ENCODE measurements at regions not wholly inside any gene's neighbourhood (a gene's known extent, or its start where the extent isn't known, plus 50 kb on each side); places are given as distances from the start of the nearest gene placed in this dataset.
"Not testable (repeated sequence)": the region's sequence is repeated elsewhere in the genome, so short reads cannot be mapped to it uniquely, and the experiment has no call there.

GRCh38 chr21:17197996-17198395 lies 314.8 kb upstream of the CXADR start:
- H3K27ac ChIP-seq (ENCODE audit: insufficient read depth in 1 of 2, low read depth in 1 of 2, low read length in 2 of 2, poor library complexity in 1 of 2, severe bottlenecking in 2 of 2): no peak overlapping the region
- no CpG with 5 or more reads among the region's 1 CpG for WGBS (ENCODE audit: insufficient coverage)
- CTCF ChIA-PET: no interaction called here
- H3K27me3 ChIP-seq (replicated peaks in 2 of 5; ENCODE audit: control insufficient read depth in 4 of 5, insufficient read depth in 5 of 5, low read length in 4 of 5): no peaks in the 10 kb centered on the region
- H3K4me1 ChIP-seq (ENCODE audit: control extremely low read depth in 1 of 4, control insufficient read depth in 4 of 4, insufficient read depth in 4 of 4, low read length in 3 of 4): no peaks in the 10 kb centered on the region
- H3K9me3 ChIP-seq (ENCODE audit: control extremely low read depth in 1 of 5, control insufficient read depth in 4 of 5, insufficient read depth in 2 of 5, low read depth in 1 of 5, low read length in 4 of 5): peaks cover 0 to 3% (median 1%) of the 10 kb centered on the region in 5 experiments
- no peak for DNase-seq
- POLR2A ChIA-PET: no interaction called here
- no peak overlapping the region for H3K4me3 ChIP-seq (ENCODE audit: control insufficient read depth in 1 of 7, extremely low read depth in 1 of 7, insufficient read depth in 4 of 7, low read depth in 2 of 7, low read length in 6 of 7)
- H3K36me3 ChIP-seq (ENCODE audit: control insufficient read depth in 4 of 4, insufficient read depth in 4 of 4, low read length in 3 of 4): no peaks in the 10 kb centered on the region

- Histone ChIP-seq H3K36me3 (ENCODE audit: control insufficient read depth in 4 of 4, insufficient read depth in 4 of 4, low read length in 3 of 4) (no peaks in the 10 kb centered on the region), H3K4me3 (ENCODE audit: control insufficient read depth in 1 of 7, extremely low read depth in 1 of 7, insufficient read depth in 4 of 7, low read depth in 2 of 7, low read length in 6 of 7) (no peak overlapping the region), H3K27me3 (replicated peaks in 2 of 5; ENCODE audit: control insufficient read depth in 4 of 5, insufficient read depth in 5 of 5, low read length in 4 of 5) (no peaks in the 10 kb centered on the region), H3K9me3 (ENCODE audit: control extremely low read depth in 1 of 5, control insufficient read depth in 4 of 5, insufficient read depth in 2 of 5, low read depth in 1 of 5, low read length in 4 of 5) (peaks cover 0 to 3% (median 0%) of the 10 kb centered on the region in 5 experiments), H3K27ac (ENCODE audit: insufficient read depth in 1 of 2, low read depth in 1 of 2, low read length in 2 of 2, poor library complexity in 1 of 2, severe bottlenecking in 2 of 2) (no peak overlapping the region), H3K4me1 (ENCODE audit: control extremely low read depth in 1 of 4, control insufficient read depth in 4 of 4, insufficient read depth in 4 of 4, low read length in 3 of 4) (no peaks in the 10 kb centered on the region)
- CTCF ChIA-PET: no interaction called here
- no CpG with 5 or more reads among the region's 2 CpGs for WGBS (ENCODE audit: insufficient coverage)
- POLR2A ChIA-PET: no interaction called here
- no peak for DNase-seq
Measured at GRCh38 chr21:17200250-17200649, 312.6 kb upstream of the CXADR start.

- POLR2A ChIA-PET: no interaction called here
Measured at GRCh38 chr21:17201741-17202260, 311.0 kb upstream of the CXADR start.

GRCh38 chr21:17214801-17215200 lies 298.0 kb upstream of the CXADR start:
- no peaks in the 10 kb centered on the region for H3K27me3 ChIP-seq (replicated peaks in 2 of 5; ENCODE audit: control insufficient read depth in 4 of 5, insufficient read depth in 5 of 5, low read length in 4 of 5)
- H3K4me1 ChIP-seq (ENCODE audit: control extremely low read depth in 1 of 4, control insufficient read depth in 4 of 4, insufficient read depth in 4 of 4, low read length in 3 of 4): no peaks in the 10 kb centered on the region
- H3K4me3 ChIP-seq (ENCODE audit: control insufficient read depth in 1 of 7, extremely low read depth in 1 of 7, insufficient read depth in 4 of 7, low read depth in 2 of 7, low read length in 6 of 7): no peak overlapping the region
- no peaks in the 10 kb centered on the region for H3K36me3 ChIP-seq (ENCODE audit: control insufficient read depth in 4 of 4, insufficient read depth in 4 of 4, low read length in 3 of 4)
- POLR2A ChIA-PET: no interaction called here
- CTCF ChIA-PET: no interaction called here
- DNase-seq: no peak
- 100% methylated on average over 2 of the region's 3 CpGs for WGBS (ENCODE audit: insufficient coverage)
- H3K27ac ChIP-seq (ENCODE audit: insufficient read depth in 1 of 2, low read depth in 1 of 2, low read length in 2 of 2, poor library complexity in 1 of 2, severe bottlenecking in 2 of 2): no peak overlapping the region
- H3K9me3 ChIP-seq (ENCODE audit: control extremely low read depth in 1 of 5, control insufficient read depth in 4 of 5, insufficient read depth in 2 of 5, low read depth in 1 of 5, low read length in 4 of 5): peaks cover 0 to 3% (median 1%) of the 10 kb centered on the region in 5 experiments

More at GRCh38 chr21:17201741-17202260, 311.0 kb upstream of the CXADR start:
- H3K27ac ChIP-seq (ENCODE audit: insufficient read depth in 1 of 2, low read depth in 1 of 2, low read length in 2 of 2, poor library complexity in 1 of 2, severe bottlenecking in 2 of 2): no peak overlapping the region
- peaks cover 0 to 4% (median 0%) of the 10 kb centered on the region in 5 experiments for H3K9me3 ChIP-seq (ENCODE audit: control extremely low read depth in 1 of 5, control insufficient read depth in 4 of 5, insufficient read depth in 2 of 5, low read depth in 1 of 5, low read length in 4 of 5)
- H3K4me1 ChIP-seq (ENCODE audit: control extremely low read depth in 1 of 4, control insufficient read depth in 4 of 4, insufficient read depth in 4 of 4, low read length in 3 of 4): no peaks in the 10 kb centered on the region
- DNase-seq: no peak
- CTCF ChIA-PET: no interaction called here
- no peak overlapping the region for H3K4me3 ChIP-seq (ENCODE audit: control insufficient read depth in 1 of 7, extremely low read depth in 1 of 7, insufficient read depth in 4 of 7, low read depth in 2 of 7, low read length in 6 of 7)
- WGBS (ENCODE audit: insufficient coverage): 100% methylated on average over 1 of the region's 2 CpGs
- no peaks in the 10 kb centered on the region for H3K27me3 ChIP-seq (replicated peaks in 2 of 5; ENCODE audit: control insufficient read depth in 4 of 5, insufficient read depth in 5 of 5, low read length in 4 of 5)
- H3K36me3 ChIP-seq (ENCODE audit: control insufficient read depth in 4 of 4, insufficient read depth in 4 of 4, low read length in 3 of 4): no peaks in the 10 kb centered on the region

- POLR2A ChIA-PET; H3K36me3 ChIP-seq (ENCODE audit: control insufficient read depth in 4 of 4, insufficient read depth in 4 of 4, low read length in 3 of 4); H3K4me1 ChIP-seq (ENCODE audit: control extremely low read depth in 1 of 4, control insufficient read depth in 4 of 4, insufficient read depth in 4 of 4, low read length in 3 of 4); H3K27ac ChIP-seq (ENCODE audit: insufficient read depth in 1 of 2, low read depth in 1 of 2, low read length in 2 of 2, poor library complexity in 1 of 2, severe bottlenecking in 2 of 2); CTCF ChIA-PET; H3K9me3 ChIP-seq (ENCODE audit: control extremely low read depth in 1 of 5, control insufficient read depth in 4 of 5, insufficient read depth in 2 of 5, low read depth in 1 of 5, low read length in 4 of 5); DNase-seq; H3K4me3 ChIP-seq (ENCODE audit: control insufficient read depth in 1 of 7, extremely low read depth in 1 of 7, insufficient read depth in 4 of 7, low read depth in 2 of 7, low read length in 6 of 7); H3K27me3 ChIP-seq (replicated peaks in 2 of 5; ENCODE audit: control insufficient read depth in 4 of 5, insufficient read depth in 5 of 5, low read length in 4 of 5): not testable (repeated sequence)
- WGBS (ENCODE audit: insufficient coverage): no CpG with 5 or more reads among the region's 1 CpG
Measured at GRCh38 chr21:17219050-17219449, 293.8 kb upstream of the CXADR start.

- Histone ChIP-seq H3K4me3 (ENCODE audit: control insufficient read depth in 1 of 7, extremely low read depth in 1 of 7, insufficient read depth in 4 of 7, low read depth in 2 of 7, low read length in 6 of 7) (no peak overlapping the region), H3K36me3 (ENCODE audit: control insufficient read depth in 4 of 4, insufficient read depth in 4 of 4, low read length in 3 of 4) (no peaks in the 10 kb centered on the region), H3K27ac (ENCODE audit: insufficient read depth in 1 of 2, low read depth in 1 of 2, low read length in 2 of 2, poor library complexity in 1 of 2, severe bottlenecking in 2 of 2) (no peak overlapping the region), H3K4me1 (ENCODE audit: control extremely low read depth in 1 of 4, control insufficient read depth in 4 of 4, insufficient read depth in 4 of 4, low read length in 3 of 4) (no peaks in the 10 kb centered on the region), H3K27me3 (replicated peaks in 2 of 5; ENCODE audit: control insufficient read depth in 4 of 5, insufficient read depth in 5 of 5, low read length in 4 of 5) (no peaks in the 10 kb centered on the region), H3K9me3 (ENCODE audit: control extremely low read depth in 1 of 5, control insufficient read depth in 4 of 5, insufficient read depth in 2 of 5, low read depth in 1 of 5, low read length in 4 of 5) (peaks cover 2 to 6% (median 3%) of the 10 kb centered on the region in 5 experiments)
- no peak for DNase-seq
- WGBS (ENCODE audit: insufficient coverage): no CpG with 5 or more reads among the region's 2 CpGs
- POLR2A ChIA-PET: no interaction called here
- CTCF ChIA-PET: no interaction called here
Measured at GRCh38 chr21:17231124-17231523, 281.7 kb upstream of the CXADR start.

GRCh38 chr21:17231771-17232170 lies 281.1 kb upstream of the CXADR start:
- H3K4me1 ChIP-seq (ENCODE audit: control extremely low read depth in 1 of 4, control insufficient read depth in 4 of 4, insufficient read depth in 4 of 4, low read length in 3 of 4): no peaks in the 10 kb centered on the region
- POLR2A ChIA-PET: no interaction called here
- no peaks in the 10 kb centered on the region for H3K36me3 ChIP-seq (ENCODE audit: control insufficient read depth in 4 of 4, insufficient read depth in 4 of 4, low read length in 3 of 4)
- H3K27me3 ChIP-seq (replicated peaks in 2 of 5; ENCODE audit: control insufficient read depth in 4 of 5, insufficient read depth in 5 of 5, low read length in 4 of 5): no peaks in the 10 kb centered on the region
- CTCF ChIA-PET: no interaction called here
- peaks cover 2 to 6% (median 3%) of the 10 kb centered on the region in 5 experiments for H3K9me3 ChIP-seq (ENCODE audit: control extremely low read depth in 1 of 5, control insufficient read depth in 4 of 5, insufficient read depth in 2 of 5, low read depth in 1 of 5, low read length in 4 of 5)
- WGBS (ENCODE audit: insufficient coverage): 93% methylated on average over 2 of the region's 3 CpGs
- no peak for DNase-seq
- H3K27ac ChIP-seq (ENCODE audit: insufficient read depth in 1 of 2, low read depth in 1 of 2, low read length in 2 of 2, poor library complexity in 1 of 2, severe bottlenecking in 2 of 2): no peak overlapping the region
- H3K4me3 ChIP-seq (ENCODE audit: control insufficient read depth in 1 of 7, extremely low read depth in 1 of 7, insufficient read depth in 4 of 7, low read depth in 2 of 7, low read length in 6 of 7): no peak overlapping the region
